ENCODE measurements at regions not wholly inside any gene's neighbourhood (a gene's known extent, or its start where the extent isn't known, plus 50 kb on each side); places are given as distances from the start of the nearest gene placed in this dataset.

- TF ChIP-seq YY1 (IDR thresholded peaks at IDR 0.05; ENCODE audit: low read depth), result no peak
- no peak for TF ChIP-seq IRF3 (IDR thresholded peaks at IDR 0.05; ENCODE audit: low read depth, low read length)
- TF ChIP-seq CTCF (IDR thresholded peaks at IDR 0.05), result no peak
- TF ChIP-seq POLR2AphosphoS5 (IDR thresholded peaks at IDR 0.05; ENCODE audit: low read depth, low read length), result no peak
- no peak for TF ChIP-seq USF2 (IDR thresholded peaks at IDR 0.05; ENCODE audit: borderline replicate concordance, low read depth, low read length)
Measured at GRCh38 chr15:54808321-54808720, 388.4 kb downstream of the RSL24D1 start.
